ENCODE measurements at regions not wholly inside any gene's neighbourhood (a gene's known extent, or its start where the extent isn't known, plus 50 kb on each side); places are given as distances from the start of the nearest gene placed in this dataset.

DNA sequence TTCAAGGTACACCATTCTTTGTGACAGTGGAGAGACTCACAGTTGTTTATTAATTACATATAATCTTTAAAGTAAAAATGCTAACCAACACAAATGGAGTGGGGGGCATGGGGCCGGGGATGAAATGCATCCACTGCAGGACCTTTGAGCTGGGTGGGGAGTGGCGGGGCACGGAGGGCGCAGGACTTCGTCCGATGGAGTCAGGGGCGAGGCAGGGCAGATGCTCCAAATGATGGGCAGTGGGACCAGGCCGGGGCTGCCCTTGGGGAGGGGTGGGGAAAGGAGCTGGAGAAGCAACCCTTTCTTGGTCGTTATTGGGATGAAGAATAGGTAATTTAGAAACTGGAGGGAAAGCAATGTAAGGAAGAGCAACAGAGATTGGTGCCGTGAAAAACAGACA is 220.0 kb downstream of the TEX29 start:
- Histone ChIP-seq H3K27me3 (ENCODE audit: low read length) (no peaks in the 10 kb centered on the region), H3F3A (ENCODE audit: insufficient read depth) (no peaks in the 10 kb centered on the region), H3K36me3 (ENCODE audit: low read length) (no peaks in the 10 kb centered on the region), H3K79me2 (ENCODE audit: insufficient read depth, low read length) (no peaks in the 10 kb centered on the region), H3K9me3 (ENCODE audit: insufficient read depth, low read length) (no peaks in the 10 kb centered on the region), H2AFZ (ENCODE audit: low read depth, low read length, severe bottlenecking) (no peak overlapping the region), H3K9ac (ENCODE audit: low read length) (no peak overlapping the region), H3K4me2 (ENCODE audit: low read depth, low read length, poor library complexity, severe bottlenecking) (no peak overlapping the region), H3K9me2 (replicated peaks; ENCODE audit: insufficient read depth, low read length) (no peaks in the 10 kb centered on the region), H3K27ac (ENCODE audit: low read depth, low read length) (no peak overlapping the region), H4K20me1 (ENCODE audit: low read depth, low read length) (no peaks in the 10 kb centered on the region), H3K4me3 (ENCODE audit: insufficient read depth, low read length, poor library complexity, severe bottlenecking) (no peak overlapping the region)
- TF ChIP-seq CTCF (IDR thresholded peaks at IDR 0.05; ENCODE audit: insufficient read depth, low read length, poor library complexity, severe bottlenecking) = no peak
- no peak for TF ChIP-seq EZH2phosphoT487 (conservative IDR thresholded peaks at IDR 0.05; ENCODE audit: low read length)

DNA sequence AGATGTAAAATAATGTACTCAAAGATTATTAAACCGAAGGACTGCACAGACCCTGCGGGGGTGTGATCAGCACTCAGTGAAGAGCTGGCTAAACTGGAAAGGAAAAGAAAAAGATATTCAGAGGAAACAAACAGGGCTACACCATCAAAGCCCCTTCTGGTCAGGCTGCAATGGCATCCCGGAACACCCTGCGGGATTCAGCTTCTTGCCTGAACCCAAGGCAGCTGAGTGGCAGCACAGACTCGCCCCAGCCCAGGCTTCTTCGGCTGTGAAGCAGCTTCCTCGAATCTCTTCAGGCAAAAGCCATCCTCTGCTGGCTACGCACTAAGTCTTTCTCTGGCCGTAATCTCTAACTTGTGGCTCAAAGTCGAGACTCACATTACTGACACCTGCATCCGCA is 220.9 kb downstream of the TEX29 start:
- Histone ChIP-seq H3K9me3 (ENCODE audit: insufficient read depth, low read length) (no peaks in the 10 kb centered on the region), H3K36me3 (ENCODE audit: low read length) (no peaks in the 10 kb centered on the region), H3K27me3 (ENCODE audit: low read length) (no peaks in the 10 kb centered on the region), H3K79me2 (ENCODE audit: insufficient read depth, low read length) (no peaks in the 10 kb centered on the region), H3K9me2 (replicated peaks; ENCODE audit: insufficient read depth, low read length) (no peaks in the 10 kb centered on the region), H3K9ac (ENCODE audit: low read length) (no peak overlapping the region), H3K4me3 (ENCODE audit: insufficient read depth, low read length, poor library complexity, severe bottlenecking) (no peak overlapping the region), H3K4me2 (ENCODE audit: low read depth, low read length, poor library complexity, severe bottlenecking) (no peak overlapping the region), H4K20me1 (ENCODE audit: low read depth, low read length) (no peaks in the 10 kb centered on the region), H3F3A (ENCODE audit: insufficient read depth) (no peaks in the 10 kb centered on the region), H2AFZ (ENCODE audit: low read depth, low read length, severe bottlenecking) (no peak overlapping the region), H3K27ac (ENCODE audit: low read depth, low read length) (no peak overlapping the region)
- TF ChIP-seq CTCF (IDR thresholded peaks at IDR 0.05; ENCODE audit: insufficient read depth, low read length, poor library complexity, severe bottlenecking) (no peak), EZH2phosphoT487 (conservative IDR thresholded peaks at IDR 0.05; ENCODE audit: low read length) (no peak)

GRCh38 chr13:111541752-111542529 is 221.5 kb downstream of the TEX29 start:
- H3F3A ChIP-seq (ENCODE audit: insufficient read depth) = no peaks in the 10 kb centered on the region
- no peak overlapping the region for H3K4me2 ChIP-seq (ENCODE audit: low read depth, low read length, poor library complexity, severe bottlenecking)
- H4K20me1 ChIP-seq (ENCODE audit: low read depth, low read length) = no peaks in the 10 kb centered on the region
- H3K27ac ChIP-seq (ENCODE audit: low read depth, low read length) = no peak overlapping the region
- H3K9me2 ChIP-seq (replicated peaks; ENCODE audit: insufficient read depth, low read length) = no peaks in the 10 kb centered on the region
- H3K79me2 ChIP-seq (ENCODE audit: insufficient read depth, low read length) = no peaks in the 10 kb centered on the region
- no peaks in the 10 kb centered on the region for H3K27me3 ChIP-seq (ENCODE audit: low read length)
- no peaks in the 10 kb centered on the region for H3K36me3 ChIP-seq (ENCODE audit: low read length)
- no peaks in the 10 kb centered on the region for H3K9me3 ChIP-seq (ENCODE audit: insufficient read depth, low read length)
- no peak overlapping the region for H2AFZ ChIP-seq (ENCODE audit: low read depth, low read length, severe bottlenecking)
- no peak overlapping the region for H3K4me3 ChIP-seq (ENCODE audit: insufficient read depth, low read length, poor library complexity, severe bottlenecking)
- H3K9ac ChIP-seq (ENCODE audit: low read length) = no peak overlapping the region
- no peak for TF ChIP-seq EZH2phosphoT487 (conservative IDR thresholded peaks at IDR 0.05; ENCODE audit: low read length)
- no peak for TF ChIP-seq CTCF (IDR thresholded peaks at IDR 0.05; ENCODE audit: insufficient read depth, low read length, poor library complexity, severe bottlenecking)
